ENCODE measurements at regions not wholly inside any gene's neighbourhood (a gene's known extent, or its start where the extent isn't known, plus 50 kb on each side); places are given as distances from the start of the nearest gene placed in this dataset.

GRCh38 chr9:26169708-26170107 is 491.5 kb upstream of the TUSC1 start:
- no peak for DNase-seq
- H3K36me3 ChIP-seq: no peaks in the 10 kb centered on the region
- H3K27ac ChIP-seq: peak overlapping the region in 1 of 2 donors; percentile 11
- H3K4me1 ChIP-seq: no peaks in the 10 kb centered on the region
- intact Hi-C loops (cut with DNase I; ENCODE audit: low total_unique reads): no loop called here
- TF ChIP-seq POLR2A (IDR thresholded peaks at IDR 0.05) (no peak), CTCF (IDR thresholded peaks at IDR 0.05) (no peak)
- no peak overlapping the region for H3K4me3 ChIP-seq
- H3K9me3 ChIP-seq: no peaks in the 10 kb centered on the region
- H3K27me3 ChIP-seq: no peaks in the 10 kb centered on the region

- TF ChIP-seq CTCF (IDR thresholded peaks at IDR 0.05) (no peak), POLR2A (IDR thresholded peaks at IDR 0.05) (no peak)
- Histone ChIP-seq H3K27ac (no peak overlapping the region), H3K4me3 (no peak overlapping the region), H3K36me3 (no peaks in the 10 kb centered on the region), H3K27me3 (no peaks in the 10 kb centered on the region), H3K4me1 (no peaks in the 10 kb centered on the region), H3K9me3 (no peaks in the 10 kb centered on the region)
- no peak for DNase-seq
- intact Hi-C loops (cut with DNase I; ENCODE audit: low total_unique reads): no loop called here
Measured at GRCh38 chr9:26166537-26166936, 488.3 kb upstream of the TUSC1 start.

DNA sequence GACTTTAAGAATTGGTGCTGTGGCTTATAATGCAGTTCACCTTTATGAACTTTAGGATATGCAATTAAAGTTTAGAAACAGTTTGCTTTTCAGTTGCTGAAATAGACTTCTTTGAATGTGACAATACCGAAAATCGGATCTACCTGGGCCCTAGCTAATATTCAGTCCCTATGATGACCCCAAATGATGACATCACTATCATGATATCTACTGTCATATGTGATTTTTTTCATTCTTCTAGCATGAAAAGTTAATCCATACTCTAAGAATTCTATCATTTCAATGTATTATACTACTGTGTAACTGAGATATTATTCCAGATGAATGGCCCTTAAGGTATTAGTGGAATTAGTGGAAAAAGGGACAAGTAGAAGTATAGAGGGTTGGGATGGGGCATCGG is 487.2 kb upstream of the TUSC1 start:
- intact Hi-C loops (cut with DNase I; ENCODE audit: low total_unique reads): no loop called here
- TF ChIP-seq CTCF (IDR thresholded peaks at IDR 0.05): no peak
- no peak for TF ChIP-seq POLR2A (IDR thresholded peaks at IDR 0.05)
- no peaks in the 10 kb centered on the region for H3K36me3 ChIP-seq
- H3K27ac ChIP-seq: no peak overlapping the region
- H3K27me3 ChIP-seq: no peaks in the 10 kb centered on the region
- no peaks in the 10 kb centered on the region for H3K9me3 ChIP-seq
- no peak overlapping the region for H3K4me3 ChIP-seq
- no peak for DNase-seq
- H3K4me1 ChIP-seq: no peaks in the 10 kb centered on the region

- no peak for DNase-seq
- no peaks in the 10 kb centered on the region for H3K36me3 ChIP-seq
- no peak for TF ChIP-seq CTCF (IDR thresholded peaks at IDR 0.05)
- no peak for TF ChIP-seq POLR2A (IDR thresholded peaks at IDR 0.05)
- no peaks in the 10 kb centered on the region for H3K4me1 ChIP-seq
- H3K4me3 ChIP-seq: no peak overlapping the region
- H3K9me3 ChIP-seq: no peaks in the 10 kb centered on the region
- H3K27me3 ChIP-seq: no peaks in the 10 kb centered on the region
- intact Hi-C loops (cut with DNase I; ENCODE audit: low total_unique reads): no loop called here
- H3K27ac ChIP-seq: no peak overlapping the region
Measured at GRCh38 chr9:26163931-26164330, 485.7 kb upstream of the TUSC1 start.

DNA sequence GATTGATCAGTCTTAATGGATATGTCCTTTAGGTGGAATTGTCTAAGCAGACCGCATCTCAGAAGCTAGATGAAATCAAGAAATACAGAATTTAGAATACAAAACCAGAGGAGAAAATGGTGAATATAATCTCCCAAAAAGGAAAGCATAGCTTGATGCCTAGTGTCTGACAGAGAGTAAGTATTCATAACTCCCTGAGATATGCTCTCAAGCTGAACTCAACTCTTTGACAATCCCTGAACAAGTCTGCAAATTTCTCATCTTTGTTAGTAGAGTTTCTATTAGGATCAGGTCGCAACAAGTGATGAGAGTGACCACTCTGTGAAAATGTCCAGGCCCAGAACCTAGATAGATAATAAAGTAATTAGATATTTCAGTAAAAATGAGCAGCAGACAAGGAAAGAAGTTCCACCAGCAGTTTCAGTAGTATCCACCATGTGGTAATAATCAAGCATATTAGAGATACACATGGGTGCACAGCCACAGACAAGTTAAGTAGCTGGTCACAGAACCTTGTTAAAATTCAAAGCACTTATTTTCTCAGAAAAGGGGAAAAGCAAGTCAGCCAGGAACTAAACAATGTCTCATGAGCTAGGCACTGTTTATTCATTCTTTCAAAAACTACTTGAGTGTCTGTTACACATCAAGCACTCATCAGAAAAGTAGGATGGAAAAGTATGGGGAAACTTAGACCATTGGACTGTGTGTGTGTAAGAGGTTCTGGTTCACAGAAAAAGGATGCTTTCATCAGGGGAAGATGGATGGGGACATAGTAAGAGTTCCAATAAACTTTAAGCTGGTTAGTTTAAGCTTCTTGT is 481.5 kb upstream of the TUSC1 start:
- H3K9me3 ChIP-seq: no peaks in the 10 kb centered on the region
- no peak overlapping the region for H3K27ac ChIP-seq
- TF ChIP-seq CTCF (IDR thresholded peaks at IDR 0.05) (no peak), POLR2A (IDR thresholded peaks at IDR 0.05) (no peak)
- H3K27me3 ChIP-seq: no peaks in the 10 kb centered on the region
- intact Hi-C loops (cut with DNase I; ENCODE audit: low total_unique reads): no loop called here
- H3K4me1 ChIP-seq: no peaks in the 10 kb centered on the region
- no peaks in the 10 kb centered on the region for H3K36me3 ChIP-seq
- DNase-seq: no peak
- no peak overlapping the region for H3K4me3 ChIP-seq
